ENCODE measurements at regions not wholly inside any gene's neighbourhood (a gene's known extent, or its start where the extent isn't known, plus 50 kb on each side); places are given as distances from the start of the nearest gene placed in this dataset.

- Histone ChIP-seq H3K4me1 (ENCODE audit: insufficient read depth) (no peaks in the 10 kb centered on the region), H3F3A (ENCODE audit: insufficient read depth) (no peaks in the 10 kb centered on the region), H3K79me2 (ENCODE audit: insufficient read depth) (no peaks in the 10 kb centered on the region), H3K9ac (no peak overlapping the region), H3K4me3 (no peak overlapping the region), H3K4me2 (ENCODE audit: unreplicated experiment) (no peak overlapping the region), H4K20me1 (ENCODE audit: insufficient read depth) (no peaks in the 10 kb centered on the region), H2AFZ (no peak overlapping the region), H3K27me3 (replicated peaks; ENCODE audit: insufficient read depth) (peaks cover 27% of the 10 kb centered on the region), H3K9me2 (ENCODE audit: insufficient read depth) (no peaks in the 10 kb centered on the region), H3K27ac (no peak overlapping the region), H3K36me3 (ENCODE audit: low read depth) (no peaks in the 10 kb centered on the region), H3K9me3 (ENCODE audit: low read depth) (no peaks in the 10 kb centered on the region)
- in situ Hi-C loops (cut with MboI), result no loop called here
- DNase-seq, result no peak
- TF ChIP-seq EZH2phosphoT487 (IDR thresholded peaks at IDR 0.05; ENCODE audit: insufficient read depth, low read depth) (no peak), EZH2 (IDR thresholded peaks at IDR 0.05; ENCODE audit: insufficient read depth, poor library complexity, severe bottlenecking) (no peak)
- WGBS, 2 experiments (ENCODE audit: low coverage in 1 of 2, low lambda C conversion rate in 2 of 2, missing lambda C conversion rate in 2 of 2), result 71 to 87% methylated on average over 7 of the region's 7 CpGs
Measured at GRCh38 chr2:121873864-121874263, 118.4 kb downstream of the TSN start.

GRCh38 chr2:121875585-121876185, 120.2 kb downstream of the TSN start:
- Histone ChIP-seq H3K4me1 (ENCODE audit: insufficient read depth) (no peaks in the 10 kb centered on the region), H3K4me3 (no peak overlapping the region), H3K27me3 (replicated peaks; ENCODE audit: insufficient read depth) (peaks cover 17% of the 10 kb centered on the region), H3K4me2 (ENCODE audit: unreplicated experiment) (no peak overlapping the region), H4K20me1 (ENCODE audit: insufficient read depth) (no peaks in the 10 kb centered on the region), H3F3A (ENCODE audit: insufficient read depth) (no peaks in the 10 kb centered on the region), H3K79me2 (ENCODE audit: insufficient read depth) (no peaks in the 10 kb centered on the region), H3K9ac (no peak overlapping the region), H3K9me2 (ENCODE audit: insufficient read depth) (no peaks in the 10 kb centered on the region), H3K36me3 (ENCODE audit: low read depth) (no peaks in the 10 kb centered on the region), H3K9me3 (ENCODE audit: low read depth) (no peaks in the 10 kb centered on the region), H2AFZ (no peak overlapping the region), H3K27ac (no peak overlapping the region)
- no peak for DNase-seq
- TF ChIP-seq EZH2phosphoT487 (IDR thresholded peaks at IDR 0.05; ENCODE audit: insufficient read depth, low read depth) (no peak), EZH2 (IDR thresholded peaks at IDR 0.05; ENCODE audit: insufficient read depth, poor library complexity, severe bottlenecking) (no peak)
- in situ Hi-C loops (cut with MboI), result no loop called here
- 0 to 3% methylated on average over 2 of the region's 2 CpGs for WGBS, 2 experiments (ENCODE audit: low coverage in 1 of 2, low lambda C conversion rate in 2 of 2, missing lambda C conversion rate in 2 of 2)

- 83 to 93% methylated on average over 1 of the region's 1 CpG for WGBS, 2 experiments (ENCODE audit: low coverage in 1 of 2, low lambda C conversion rate in 2 of 2, missing lambda C conversion rate in 2 of 2)
- no peaks in the 10 kb centered on the region for H3K36me3 ChIP-seq (ENCODE audit: low read depth)
- H3K9me3 ChIP-seq (ENCODE audit: low read depth), result no peaks in the 10 kb centered on the region
- H3K27me3 ChIP-seq (replicated peaks; ENCODE audit: insufficient read depth), result peaks cover 16% of the 10 kb centered on the region
- H3K4me2 ChIP-seq (ENCODE audit: unreplicated experiment), result no peak overlapping the region
- no peaks in the 10 kb centered on the region for H3K79me2 ChIP-seq (ENCODE audit: insufficient read depth)
- H3K9me2 ChIP-seq (ENCODE audit: insufficient read depth), result no peaks in the 10 kb centered on the region
- H4K20me1 ChIP-seq (ENCODE audit: insufficient read depth), result no peaks in the 10 kb centered on the region
- no peak overlapping the region for H3K27ac ChIP-seq
- no peaks in the 10 kb centered on the region for H3F3A ChIP-seq (ENCODE audit: insufficient read depth)
- no peak overlapping the region for H3K9ac ChIP-seq
- in situ Hi-C loops (cut with MboI), result no loop called here
- H2AFZ ChIP-seq, result no peak overlapping the region
- no peak for TF ChIP-seq EZH2 (IDR thresholded peaks at IDR 0.05; ENCODE audit: insufficient read depth, poor library complexity, severe bottlenecking)
- TF ChIP-seq EZH2phosphoT487 (IDR thresholded peaks at IDR 0.05; ENCODE audit: insufficient read depth, low read depth), result no peak
- H3K4me1 ChIP-seq (ENCODE audit: insufficient read depth), result no peaks in the 10 kb centered on the region
- no peak for DNase-seq
- no peak overlapping the region for H3K4me3 ChIP-seq
Measured at GRCh38 chr2:121877366-121877765, 121.9 kb downstream of the TSN start.

- Histone ChIP-seq H3K27ac (no peak overlapping the region), H3K4me2 (ENCODE audit: unreplicated experiment) (no peak overlapping the region), H3K9me2 (ENCODE audit: insufficient read depth) (no peaks in the 10 kb centered on the region), H3F3A (ENCODE audit: insufficient read depth) (no peaks in the 10 kb centered on the region), H3K79me2 (ENCODE audit: insufficient read depth) (no peaks in the 10 kb centered on the region), H3K9ac (no peak overlapping the region), H2AFZ (no peak overlapping the region), H3K4me1 (ENCODE audit: insufficient read depth) (no peaks in the 10 kb centered on the region), H3K4me3 (no peak overlapping the region), H3K9me3 (ENCODE audit: low read depth) (no peaks in the 10 kb centered on the region), H3K27me3 (replicated peaks; ENCODE audit: insufficient read depth) (peaks cover 10% of the 10 kb centered on the region), H4K20me1 (ENCODE audit: insufficient read depth) (no peaks in the 10 kb centered on the region), H3K36me3 (ENCODE audit: low read depth) (no peaks in the 10 kb centered on the region)
- TF ChIP-seq EZH2 (IDR thresholded peaks at IDR 0.05; ENCODE audit: insufficient read depth, poor library complexity, severe bottlenecking) (no peak), EZH2phosphoT487 (IDR thresholded peaks at IDR 0.05; ENCODE audit: insufficient read depth, low read depth) (no peak)
- in situ Hi-C loops (cut with MboI), result no loop called here
- WGBS, 2 experiments (ENCODE audit: low coverage in 1 of 2, low lambda C conversion rate in 2 of 2, missing lambda C conversion rate in 2 of 2), result 69 to 73% methylated on average over 4 of the region's 4 CpGs
- DNase-seq, result no peak
Measured at GRCh38 chr2:121880283-121880682, 124.8 kb downstream of the TSN start.

GRCh38 chr2:121881038-121881437, 125.6 kb downstream of the TSN start:
- Histone ChIP-seq H3K4me3 (no peak overlapping the region), H3K4me1 (ENCODE audit: insufficient read depth) (no peaks in the 10 kb centered on the region), H3K79me2 (ENCODE audit: insufficient read depth) (no peaks in the 10 kb centered on the region), H3K9me3 (ENCODE audit: low read depth) (no peaks in the 10 kb centered on the region), H3K36me3 (ENCODE audit: low read depth) (no peaks in the 10 kb centered on the region), H3K4me2 (ENCODE audit: unreplicated experiment) (no peak overlapping the region), H3K9me2 (ENCODE audit: insufficient read depth) (no peaks in the 10 kb centered on the region), H2AFZ (no peak overlapping the region), H3K9ac (no peak overlapping the region), H3F3A (ENCODE audit: insufficient read depth) (no peaks in the 10 kb centered on the region), H3K27me3 (replicated peaks; ENCODE audit: insufficient read depth) (peaks cover 10% of the 10 kb centered on the region), H4K20me1 (ENCODE audit: insufficient read depth) (no peaks in the 10 kb centered on the region), H3K27ac (no peak overlapping the region)
- DNase-seq, result no peak
- in situ Hi-C loops (cut with MboI), result no loop called here
- 53 to 59% methylated on average over 4 of the region's 4 CpGs for WGBS, 2 experiments (ENCODE audit: low coverage in 1 of 2, low lambda C conversion rate in 2 of 2, missing lambda C conversion rate in 2 of 2)
- TF ChIP-seq EZH2 (IDR thresholded peaks at IDR 0.05; ENCODE audit: insufficient read depth, poor library complexity, severe bottlenecking), result no peak
